ENCODE measurements at regions not wholly inside any gene's neighbourhood (a gene's known extent, or its start where the extent isn't known, plus 50 kb on each side); places are given as distances from the start of the nearest gene placed in this dataset.

- TF ChIP-seq CTCF (IDR thresholded peaks at IDR 0.05) (no peak), POLR2AphosphoS5 (IDR thresholded peaks at IDR 0.05) (no peak), POLR2A (IDR thresholded peaks at IDR 0.05) (no peak)
Observed at GRCh38 chr5:17916446-17916845, 282.2 kb downstream of the TAF11L14 start.
